ENCODE measurements at regions not wholly inside any gene's neighbourhood (a gene's known extent, or its start where the extent isn't known, plus 50 kb on each side); places are given as distances from the start of the nearest gene placed in this dataset.

DNA sequence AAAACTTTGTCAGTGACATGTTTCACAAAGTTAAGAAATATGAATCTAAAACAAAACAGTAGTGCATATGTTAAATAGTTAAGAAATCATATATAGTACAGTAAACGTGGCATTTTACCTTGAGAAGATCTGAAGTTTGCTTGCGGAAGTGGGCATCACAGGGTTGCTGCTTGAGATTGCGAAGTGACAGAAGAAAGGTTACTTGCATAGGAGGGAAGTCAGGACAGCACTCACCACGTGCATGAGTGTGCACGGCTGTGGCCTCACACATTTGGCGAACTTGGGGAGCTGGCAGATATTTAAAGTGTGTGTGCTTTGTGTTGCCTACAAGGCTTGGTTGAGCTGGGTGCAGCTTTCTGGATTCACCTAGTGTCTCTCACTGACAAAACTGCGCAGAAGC lies 431.5 kb upstream of the ARID1B start:
- ATAC-seq (ENCODE audit: insufficient number of reproducible peaks, low FRiP score, low read depth) (no peak), DNase-seq (ENCODE audit: low spot score) (no peak)
- no peaks in the 10 kb centered on the region for H3K9me3 ChIP-seq
- no peaks in the 10 kb centered on the region for H3K36me3 ChIP-seq
- H3K4me3 ChIP-seq: no peak overlapping the region
- no peaks in the 10 kb centered on the region for H3K4me1 ChIP-seq (ENCODE audit: control insufficient read depth in 1 of 2, low read depth in 2 of 2)
- H3K27me3 ChIP-seq (replicated peaks; ENCODE audit: insufficient read depth): no peaks in the 10 kb centered on the region
- TF ChIP-seq, protein P1, sequence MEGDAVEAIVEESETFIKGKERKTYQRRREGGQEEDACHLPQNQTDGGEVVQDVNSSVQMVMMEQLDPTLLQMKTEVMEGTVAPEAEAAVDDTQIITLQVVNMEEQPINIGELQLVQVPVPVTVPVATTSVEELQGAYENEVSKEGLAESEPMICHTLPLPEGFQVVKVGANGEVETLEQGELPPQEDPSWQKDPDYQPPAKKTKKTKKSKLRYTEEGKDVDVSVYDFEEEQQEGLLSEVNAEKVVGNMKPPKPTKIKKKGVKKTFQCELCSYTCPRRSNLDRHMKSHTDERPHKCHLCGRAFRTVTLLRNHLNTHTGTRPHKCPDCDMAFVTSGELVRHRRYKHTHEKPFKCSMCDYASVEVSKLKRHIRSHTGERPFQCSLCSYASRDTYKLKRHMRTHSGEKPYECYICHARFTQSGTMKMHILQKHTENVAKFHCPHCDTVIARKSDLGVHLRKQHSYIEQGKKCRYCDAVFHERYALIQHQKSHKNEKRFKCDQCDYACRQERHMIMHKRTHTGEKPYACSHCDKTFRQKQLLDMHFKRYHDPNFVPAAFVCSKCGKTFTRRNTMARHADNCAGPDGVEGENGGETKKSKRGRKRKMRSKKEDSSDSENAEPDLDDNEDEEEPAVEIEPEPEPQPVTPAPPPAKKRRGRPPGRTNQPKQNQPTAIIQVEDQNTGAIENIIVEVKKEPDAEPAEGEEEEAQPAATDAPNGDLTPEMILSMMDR (IDR thresholded peaks at IDR 0.05): no peak
- no peak overlapping the region for H3K27ac ChIP-seq

DNA sequence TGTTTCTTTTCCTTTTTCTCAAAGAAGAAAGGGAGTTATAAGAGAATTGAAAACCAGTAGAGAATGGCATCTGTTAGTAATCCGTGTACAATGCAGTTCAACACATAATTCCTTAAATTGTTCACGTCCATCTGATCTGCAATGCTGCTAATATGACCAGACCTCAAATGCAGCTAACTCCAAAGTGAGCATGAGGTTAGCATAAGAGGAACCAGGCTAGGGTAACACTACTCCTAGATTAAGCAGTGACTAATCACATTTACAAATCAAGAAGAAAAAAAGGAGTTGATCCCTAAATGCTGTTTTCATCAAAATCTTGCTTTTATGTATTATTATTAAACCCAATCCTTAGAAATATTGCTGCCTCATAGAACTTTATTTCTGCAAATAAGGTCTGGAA lies 432.7 kb upstream of the ARID1B start:
- no peak overlapping the region for H3K4me3 ChIP-seq
- TF ChIP-seq, protein P1 (IDR thresholded peaks at IDR 0.05): no peak
- H3K27ac ChIP-seq: no peak overlapping the region
- ATAC-seq (ENCODE audit: insufficient number of reproducible peaks, low FRiP score, low read depth) (no peak), DNase-seq (ENCODE audit: low spot score) (no peak)
- H3K36me3 ChIP-seq: no peaks in the 10 kb centered on the region
- H3K27me3 ChIP-seq (replicated peaks; ENCODE audit: insufficient read depth): no peaks in the 10 kb centered on the region
- H3K9me3 ChIP-seq: no peaks in the 10 kb centered on the region
- no peaks in the 10 kb centered on the region for H3K4me1 ChIP-seq (ENCODE audit: control insufficient read depth in 1 of 2, low read depth in 2 of 2)

DNA sequence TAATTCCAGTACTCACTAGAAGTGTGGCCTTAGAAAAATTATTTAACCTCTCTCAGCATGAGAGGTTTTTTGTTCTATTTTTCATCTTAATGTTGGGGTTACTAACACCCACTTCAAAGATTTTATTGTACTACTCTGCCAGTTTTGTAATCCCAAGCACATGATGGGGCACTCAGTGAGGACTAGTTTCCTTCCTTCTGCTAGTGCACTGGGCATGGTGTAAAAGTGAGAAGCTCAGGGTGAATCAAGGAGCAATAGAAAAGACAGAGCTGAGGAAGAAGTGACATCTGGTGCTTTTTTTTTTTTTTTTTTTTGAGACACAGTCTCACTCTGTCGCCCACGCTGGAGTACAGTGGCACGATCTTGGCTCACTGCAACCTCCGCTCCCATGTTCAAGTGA lies 439.4 kb upstream of the ARID1B start:
- H3K4me3 ChIP-seq: no peak overlapping the region
- no peaks in the 10 kb centered on the region for H3K4me1 ChIP-seq (ENCODE audit: control insufficient read depth in 1 of 2, low read depth in 2 of 2)
- H3K27ac ChIP-seq: no peak overlapping the region
- H3K9me3 ChIP-seq: peaks cover under 1% of the 10 kb centered on the region
- TF ChIP-seq, protein P1 (IDR thresholded peaks at IDR 0.05): no peak
- no peak for ATAC-seq (ENCODE audit: insufficient number of reproducible peaks, low FRiP score, low read depth)
- no peaks in the 10 kb centered on the region for H3K27me3 ChIP-seq (replicated peaks; ENCODE audit: insufficient read depth)
- no peak for DNase-seq (ENCODE audit: low spot score)
- no peaks in the 10 kb centered on the region for H3K36me3 ChIP-seq

- TF ChIP-seq, protein P1 (IDR thresholded peaks at IDR 0.05): no peak
- Histone ChIP-seq H3K36me3 (no peaks in the 10 kb centered on the region), H3K9me3 (peaks cover 9% of the 10 kb centered on the region), H3K4me3 (no peak overlapping the region), H3K27me3 (replicated peaks; ENCODE audit: insufficient read depth) (no peaks in the 10 kb centered on the region), H3K27ac (no peak overlapping the region), H3K4me1 (ENCODE audit: control insufficient read depth in 1 of 2, low read depth in 2 of 2) (no peaks in the 10 kb centered on the region)
- ATAC-seq (ENCODE audit: insufficient number of reproducible peaks, low FRiP score, low read depth) (no peak), DNase-seq (ENCODE audit: low spot score) (no peak)
Measured at GRCh38 chr6:156336733-156337132, 440.4 kb upstream of the ARID1B start.

- ATAC-seq (ENCODE audit: insufficient number of reproducible peaks, low FRiP score, low read depth): no peak
Measured at GRCh38 chr6:156336089-156336488, 441.1 kb upstream of the ARID1B start.

More at GRCh38 chr6:156336089-156336488, 441.1 kb upstream of the ARID1B start:
- Histone ChIP-seq H3K27ac (no peak overlapping the region), H3K4me3 (no peak overlapping the region), H3K4me1 (ENCODE audit: control insufficient read depth in 1 of 2, low read depth in 2 of 2) (no peaks in the 10 kb centered on the region), H3K9me3 (peaks cover 9% of the 10 kb centered on the region), H3K27me3 (replicated peaks; ENCODE audit: insufficient read depth) (no peaks in the 10 kb centered on the region), H3K36me3 (no peaks in the 10 kb centered on the region)
- TF ChIP-seq, protein P1 (IDR thresholded peaks at IDR 0.05): no peak
- DNase-seq (ENCODE audit: low spot score): no peak

Data from thoracic aorta (tissue), 2 donors.